ENCODE measurements at regions not wholly inside any gene's neighbourhood (a gene's known extent, or its start where the extent isn't known, plus 50 kb on each side); places are given as distances from the start of the nearest gene placed in this dataset.
"Not testable (repeated sequence)": the region's sequence is repeated elsewhere in the genome, so short reads cannot be mapped to it uniquely, and the experiment has no call there.

DNA sequence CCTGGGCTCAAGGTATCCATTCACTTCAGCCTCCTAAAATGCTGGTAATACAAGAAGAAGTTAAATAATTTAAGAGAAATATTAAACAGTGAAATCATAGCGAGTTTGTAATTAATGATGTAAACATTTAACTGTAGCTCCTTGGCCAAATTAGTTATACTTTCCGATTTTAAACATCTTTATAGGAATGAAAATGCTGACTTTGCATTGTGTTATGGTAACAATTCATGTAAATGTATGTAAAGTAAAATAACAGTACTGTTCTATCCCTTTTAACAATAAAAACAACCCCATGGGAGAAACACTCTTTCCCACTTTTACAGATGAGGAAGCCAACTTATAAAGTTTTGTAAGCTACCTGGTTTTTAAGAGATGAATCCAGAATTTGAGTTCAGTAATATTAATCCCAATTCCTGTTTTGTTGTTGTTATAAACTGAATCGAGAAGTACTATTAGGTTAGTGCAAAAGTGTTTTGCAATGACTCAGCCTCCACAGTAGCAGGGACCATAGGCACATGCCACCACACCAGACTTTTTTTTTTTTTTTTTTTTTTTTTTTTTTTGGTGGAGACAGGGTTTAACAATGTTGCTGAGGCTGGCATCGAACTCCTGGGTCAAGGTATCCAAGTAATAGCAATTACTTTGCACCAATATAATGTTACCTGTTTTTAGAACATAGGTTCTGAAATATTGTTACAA, 1360.4 kb downstream of the BRINP3 start:
- DNase-seq: no peak

DNA sequence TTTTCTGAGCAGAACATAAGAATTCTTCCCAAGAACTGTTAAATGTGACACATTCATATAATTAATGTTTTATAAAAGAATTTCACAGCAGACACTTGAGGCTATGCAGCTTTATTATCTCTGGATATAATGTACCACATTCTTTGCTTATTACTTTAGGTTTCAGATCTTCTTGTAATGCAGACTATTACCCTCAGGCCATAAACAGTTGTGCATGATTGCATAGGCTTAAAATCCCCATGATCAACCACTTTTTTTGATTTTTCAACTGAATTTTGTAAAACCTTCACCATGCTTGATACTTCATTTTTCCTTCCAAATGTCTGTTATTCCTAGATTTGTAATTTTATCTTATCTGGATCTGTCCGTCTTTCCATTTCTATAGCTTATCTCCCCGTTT, 1355.7 kb downstream of the BRINP3 start:
- no peak for DNase-seq

- DNase-seq: no peak
These were observed 1352.0 kb downstream of the BRINP3 start for GRCh38 chr1:189125694-189126093.

DNA sequence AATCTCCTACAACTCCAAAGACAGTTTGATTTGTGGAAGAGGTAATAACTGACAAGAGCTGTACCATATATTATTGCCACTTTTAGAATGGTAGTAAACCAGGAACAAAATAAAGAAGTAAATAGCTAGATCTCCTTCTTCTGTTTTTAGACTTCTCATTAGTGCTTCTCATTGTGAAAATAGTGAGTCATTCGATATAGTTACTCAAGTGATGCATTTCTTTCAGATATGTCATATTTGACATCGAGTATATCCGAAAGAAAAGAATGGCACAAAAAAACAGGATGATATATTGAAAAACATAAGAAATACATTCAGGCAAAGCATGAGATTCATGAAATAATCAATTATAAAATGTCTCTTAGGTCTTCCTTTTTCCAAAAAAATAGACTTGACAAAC, 1346.1 kb downstream of the BRINP3 start:
- DNase-seq: no peak

DNA sequence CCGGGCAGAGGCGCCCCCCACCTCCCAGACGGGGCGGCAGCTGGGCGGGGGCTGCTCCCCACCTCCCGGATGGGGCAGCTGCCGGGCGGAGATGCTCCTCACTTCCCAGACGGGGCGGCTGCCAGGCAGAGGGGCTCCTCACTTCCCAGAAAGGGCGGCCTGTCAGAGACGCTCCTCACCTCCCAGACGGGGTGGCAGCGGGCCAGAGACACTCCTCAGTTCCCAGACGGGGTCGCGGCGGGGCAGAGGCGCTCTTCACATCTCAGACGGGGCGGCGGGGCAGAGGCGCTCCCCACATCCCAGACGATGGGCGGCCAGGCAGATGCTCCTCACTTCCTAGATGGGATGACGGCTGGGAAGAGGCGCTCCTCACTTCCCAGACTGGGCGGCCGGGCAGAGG, 1337.9 kb downstream of the BRINP3 start:
- not testable (repeated sequence) for DNase-seq

DNA sequence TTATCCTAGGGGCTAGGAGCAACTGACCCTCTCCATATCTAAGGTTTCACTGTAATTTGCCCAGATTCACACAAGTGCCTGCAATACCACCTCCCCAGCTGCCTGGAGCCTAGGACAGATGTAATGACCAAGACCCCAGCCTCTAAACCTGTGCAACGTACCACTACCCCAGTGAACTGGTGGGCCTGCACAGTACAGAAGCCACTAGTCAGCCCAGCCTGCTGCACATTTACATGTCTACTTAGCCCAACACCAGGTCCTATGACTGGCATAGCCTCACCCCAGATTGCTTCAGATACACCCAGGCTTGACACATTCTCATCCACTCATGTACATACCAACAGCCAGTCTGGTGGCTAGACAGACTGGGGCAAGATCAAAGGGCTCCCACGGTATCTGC, 1336.6 kb downstream of the BRINP3 start:
- DNase-seq: no peak

GRCh38 chr1:189149547-189150375, 1327.9 kb downstream of the BRINP3 start:
- DNase-seq: no peak

DNA sequence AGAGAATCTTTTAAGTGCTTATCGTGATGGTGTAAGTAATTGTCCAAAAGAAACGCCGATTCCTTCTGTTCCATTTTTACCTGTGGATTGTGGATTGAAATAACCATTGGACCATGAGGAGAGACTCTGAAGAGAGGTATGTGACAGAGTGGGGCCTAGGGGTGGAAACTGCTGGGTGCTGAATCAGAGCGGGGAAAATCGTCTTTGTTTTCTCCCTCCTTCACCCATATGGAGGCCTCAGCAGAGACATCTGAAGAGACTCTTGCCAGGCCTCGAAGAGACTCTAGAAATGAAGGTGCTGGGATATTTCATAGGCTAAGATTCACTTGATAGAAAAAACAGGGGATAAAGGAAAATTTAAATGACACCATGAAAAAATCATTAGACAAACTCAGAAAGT, 1327.0 kb downstream of the BRINP3 start:
- DNase-seq: no peak

DNA sequence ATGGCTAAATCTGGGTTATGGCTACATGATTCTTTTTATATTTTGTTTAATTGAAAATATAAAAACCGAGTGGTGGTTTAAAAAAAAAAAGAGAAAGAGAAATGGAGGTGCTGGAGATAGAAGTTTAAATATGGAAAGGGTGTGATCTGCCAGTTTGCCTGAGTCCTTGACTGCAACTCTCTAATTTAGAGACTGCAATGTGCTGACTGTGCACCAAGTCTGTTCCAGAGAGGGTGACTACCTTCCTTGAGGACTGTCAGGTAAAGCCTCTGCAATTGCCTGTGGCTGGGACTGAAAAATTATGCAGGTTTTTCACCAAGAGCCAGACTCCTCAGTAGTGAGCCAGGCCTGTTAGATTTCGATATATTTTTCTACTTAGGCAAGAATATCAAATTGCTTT, 1326.3 kb downstream of the BRINP3 start:
- no peak for DNase-seq

- DNase-seq: no peak
These were observed 1325.0 kb downstream of the BRINP3 start for GRCh38 chr1:189152685-189153084.

- no peak for DNase-seq
These were observed 1319.5 kb downstream of the BRINP3 start for GRCh38 chr1:189158155-189158554.

DNA sequence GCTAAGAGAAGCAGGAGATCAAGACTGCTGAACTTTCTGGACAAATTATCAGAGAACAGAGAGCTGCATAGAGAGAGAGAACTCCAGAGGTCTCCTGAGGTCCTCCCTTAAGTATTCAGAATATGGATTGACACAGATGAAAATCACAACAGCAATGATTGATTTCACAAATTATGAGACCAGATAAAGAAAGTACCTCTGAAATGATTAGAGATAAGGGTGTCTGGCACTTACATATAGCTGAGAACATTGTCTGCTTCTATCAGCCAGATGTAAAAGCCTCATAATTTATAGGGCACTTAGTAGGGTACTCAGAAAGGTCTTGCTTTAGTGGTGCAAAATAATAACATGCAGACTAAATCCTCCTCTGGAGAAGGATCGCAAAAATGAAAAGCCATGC, 1301.8 kb downstream of the BRINP3 start:
- DNase-seq: no peak

DNA sequence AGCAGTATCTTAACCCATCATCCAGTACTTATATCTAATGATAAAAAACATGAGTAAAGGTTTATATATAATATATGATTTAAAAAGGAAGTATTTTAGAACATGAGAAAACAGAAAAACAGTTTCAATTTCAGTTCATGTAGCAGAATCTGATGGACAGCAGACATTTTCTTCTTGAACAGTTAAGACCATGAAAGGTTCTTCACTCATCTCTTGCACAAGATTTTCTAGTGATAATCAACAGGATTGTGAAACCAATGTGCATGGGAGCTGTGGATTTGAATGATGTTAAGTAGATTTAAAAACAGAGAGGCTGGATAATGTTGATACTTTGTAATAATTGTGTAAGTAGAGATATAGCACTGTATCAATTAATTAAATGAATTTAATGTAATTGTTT, 1297.6 kb downstream of the BRINP3 start:
- DNase-seq: no peak

DNA sequence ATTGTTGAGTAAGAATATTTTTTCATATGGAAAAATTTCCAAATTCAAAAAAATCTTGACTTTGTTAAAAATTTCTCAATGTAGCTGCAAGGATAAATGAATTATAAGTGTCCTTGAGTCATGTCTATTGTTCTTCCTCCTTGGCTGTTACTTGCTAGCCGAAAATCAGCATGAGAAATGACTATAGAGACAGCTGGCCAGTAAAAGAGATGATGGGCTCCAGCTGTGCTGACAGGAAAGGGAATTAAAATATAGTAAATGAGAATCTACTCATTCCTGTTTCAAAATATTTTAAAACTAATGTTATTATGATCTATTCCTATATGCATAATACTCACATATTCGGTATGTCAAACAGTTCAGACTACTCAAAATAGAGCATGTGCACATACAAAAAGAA, 1292.6 kb downstream of the BRINP3 start:
- no peak for DNase-seq

DNA sequence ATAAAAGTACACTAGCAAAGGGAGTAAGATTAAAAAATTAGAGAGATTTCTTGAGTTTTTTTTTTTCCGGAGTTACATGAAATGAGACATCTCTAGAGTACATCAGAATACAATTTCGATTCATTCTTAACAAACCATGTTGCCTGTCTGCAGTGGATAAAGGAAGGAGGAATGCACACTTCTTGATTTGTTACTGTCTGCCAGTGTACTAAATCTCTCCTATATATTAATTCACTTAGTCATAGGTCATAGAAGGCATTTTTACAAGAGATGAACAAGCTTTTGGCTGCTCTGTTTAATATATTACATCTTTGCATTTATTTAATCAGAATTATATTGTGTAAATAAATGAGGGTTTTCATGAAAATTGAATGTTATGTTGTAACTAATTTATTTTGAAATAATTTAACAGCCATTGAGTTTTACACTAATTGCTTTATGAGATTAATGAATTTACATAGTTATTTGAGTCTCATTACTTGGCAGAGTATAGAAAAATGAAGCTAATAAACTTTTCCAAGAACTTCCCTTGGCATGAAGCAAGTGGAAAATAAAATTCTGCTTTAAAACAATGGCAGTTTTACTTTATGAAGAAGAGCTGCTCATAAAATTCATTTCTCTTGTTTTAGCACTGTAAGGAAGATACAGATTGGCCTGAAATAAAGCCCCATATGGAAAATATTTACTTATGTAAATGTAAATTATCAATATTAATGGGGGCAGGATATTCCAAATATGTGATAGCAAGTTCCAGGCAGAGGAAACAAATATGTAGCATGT, 1284.7 kb downstream of the BRINP3 start:
- DNase-seq: no peak

- no peak for DNase-seq
These were observed 1271.8 kb downstream of the BRINP3 start for GRCh38 chr1:189205863-189206262.

DNA sequence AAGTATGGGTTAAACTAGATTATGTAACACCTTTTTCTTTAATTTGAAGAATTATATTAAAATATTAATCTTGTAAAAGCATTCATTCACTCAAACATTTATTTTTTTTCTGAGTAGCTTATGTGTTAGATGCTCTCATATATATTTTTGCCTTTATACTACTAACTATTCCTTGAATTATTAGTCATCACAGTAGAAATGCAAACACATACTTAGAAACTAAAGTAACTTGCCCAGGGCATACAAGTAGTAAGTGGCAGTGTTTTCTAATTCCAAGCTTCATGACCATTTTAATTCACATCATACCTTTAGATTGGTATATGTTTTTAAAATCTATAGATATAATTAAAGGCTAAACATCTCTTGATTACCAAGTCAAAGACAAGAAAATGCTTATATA, 1271.0 kb downstream of the BRINP3 start:
- no peak for DNase-seq

GRCh38 chr1:189211742-189212141, 1265.9 kb downstream of the BRINP3 start:
- DNase-seq: no peak

- no peak for DNase-seq
These were observed 1265.1 kb downstream of the BRINP3 start for GRCh38 chr1:189212606-189213005.

DNA sequence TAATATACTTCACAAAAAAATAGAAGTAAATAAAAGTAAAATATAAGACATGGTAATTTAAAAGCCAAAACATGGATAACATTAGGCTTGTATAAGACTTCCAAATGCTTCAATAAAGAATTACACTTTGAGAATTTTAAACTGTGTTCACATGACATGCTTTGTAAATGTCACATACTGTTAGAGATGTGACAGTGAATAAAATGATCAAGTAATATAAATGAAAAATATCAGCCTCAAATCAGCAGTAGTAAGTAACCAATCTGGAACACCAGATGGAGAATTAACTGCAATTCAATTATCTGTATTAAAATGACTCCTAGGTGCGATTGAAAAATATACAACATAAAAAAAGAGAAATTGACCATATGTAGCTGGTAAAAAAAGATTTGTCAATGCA, 1260.8 kb downstream of the BRINP3 start:
- DNase-seq: no peak

- no peak for DNase-seq
These were observed 1260.0 kb downstream of the BRINP3 start for GRCh38 chr1:189217646-189218045.

DNA sequence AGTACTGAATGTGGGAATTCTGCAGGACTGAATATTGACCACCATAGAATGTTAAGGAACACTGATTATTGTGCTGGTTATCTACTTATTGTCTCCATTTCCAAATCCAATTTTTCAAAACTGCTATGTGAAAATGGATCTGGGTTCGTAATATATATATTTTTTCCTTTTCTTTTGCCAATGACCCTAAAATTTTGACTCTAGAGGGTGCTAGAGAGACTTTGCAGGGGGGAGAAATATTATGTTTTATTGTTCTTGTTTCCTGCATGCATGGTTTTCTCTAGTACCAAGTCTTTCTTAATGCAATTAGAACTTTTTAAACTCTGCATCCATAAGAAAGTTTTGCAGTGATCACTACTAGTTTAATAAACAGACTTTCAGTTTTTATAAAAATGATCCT, 1256.9 kb downstream of the BRINP3 start:
- DNase-seq: no peak

GRCh38 chr1:189225794-189226145, 1251.9 kb downstream of the BRINP3 start:
- DNase-seq: not testable (repeated sequence)

All from left kidney (tissue), 1 donor.